Right atrium auricular region (tissue), 2 donors: ENCODE measurements at regions not wholly inside any gene's neighbourhood (a gene's known extent, or its start where the extent isn't known, plus 50 kb on each side); places are given as distances from the start of the nearest gene placed in this dataset.

Experiments
- DNase-seq: peaks from one replicate; pipeline ENCODE4 v3.0.0-alpha.2; 2019; ENCODE audit warnings: low spot score
- H3K27ac ChIP-seq, 2 donors: fragments of 200-600 bp; sonication (generic); 1 replicate in 1 of 2; 2 replicates in 1 of 2; pipeline ENCODE4 v1.5.1; 2016 to 2019
- H3K27me3 ChIP-seq, 2 donors: fragments of 200-600 bp; sonication (generic); one replicate each; pipeline versions ENCODE4 v1.5.1 to v1.6.0; 2017 to 2019
- H3K36me3 ChIP-seq: fragments of 200-600 bp; sonication (generic); one replicate; pipeline ENCODE4 v1.5.1; 2016
- H3K4me1 ChIP-seq, 2 donors: fragments of 200-600 bp; sonication (generic); one replicate each; pipeline versions ENCODE4 v1.5.1 to v1.6.0; 2017 to 2019
- H3K4me3 ChIP-seq, 2 donors: fragments of 200-600 bp; sonication (generic); 1 replicate in 1 of 2; 2 replicates in 1 of 2; pipeline ENCODE4 v1.5.1; 2017 to 2019; ENCODE audit warnings: mild to moderate bottlenecking in 1 of 2, moderate library complexity in 1 of 2
- H3K9me3 ChIP-seq, 2 donors: fragments of 200-600 bp; sonication (generic); one replicate each; pipeline ENCODE4 v1.5.1; 2019
- CTCF ChIP-seq, 2 donors: fragments of 200-600 bp; sonication (generic); IDR thresholded peaks; one replicate each; pipeline ENCODE4 v1.5.1; 2019; ENCODE audit warnings: antibody characterized with exemption in 2 of 2

- Histone ChIP-seq H3K4me3 (no peak overlapping the region), H3K27me3 (no peaks in the 10 kb centered on the region), H3K36me3 (no peaks in the 10 kb centered on the region), H3K27ac (no peak overlapping the region), H3K9me3 (no peaks in the 10 kb centered on the region), H3K4me1 (no peaks in the 10 kb centered on the region)
- DNase-seq: no peak
- TF ChIP-seq CTCF (IDR thresholded peaks at IDR 0.05): no peak
These were observed 252.5 kb downstream of the ANKRD7 start for GRCh38 chr7:118477036-118477435.

GRCh38 chr7:118478236-118478635, 253.7 kb downstream of the ANKRD7 start:
- no peak for DNase-seq
- no peaks in the 10 kb centered on the region for H3K9me3 ChIP-seq
- no peak for TF ChIP-seq CTCF (IDR thresholded peaks at IDR 0.05)
- no peak overlapping the region for H3K27ac ChIP-seq
- H3K27me3 ChIP-seq: no peaks in the 10 kb centered on the region
- H3K4me1 ChIP-seq: no peaks in the 10 kb centered on the region
- no peaks in the 10 kb centered on the region for H3K36me3 ChIP-seq
- no peak overlapping the region for H3K4me3 ChIP-seq

- no peak for TF ChIP-seq CTCF (IDR thresholded peaks at IDR 0.05)
- Histone ChIP-seq H3K4me3 (no peak overlapping the region), H3K4me1 (no peaks in the 10 kb centered on the region), H3K27ac (no peak overlapping the region), H3K9me3 (no peaks in the 10 kb centered on the region), H3K27me3 (no peaks in the 10 kb centered on the region), H3K36me3 (no peaks in the 10 kb centered on the region)
- DNase-seq: no peak
These were observed 254.4 kb downstream of the ANKRD7 start for GRCh38 chr7:118478931-118479330.

GRCh38 chr7:118492466-118492865, 268.0 kb downstream of the ANKRD7 start:
- no peaks in the 10 kb centered on the region for H3K27me3 ChIP-seq
- no peaks in the 10 kb centered on the region for H3K36me3 ChIP-seq
- DNase-seq: no peak
- H3K4me1 ChIP-seq: no peaks in the 10 kb centered on the region
- TF ChIP-seq CTCF (IDR thresholded peaks at IDR 0.05): no peak
- no peak overlapping the region for H3K4me3 ChIP-seq
- H3K27ac ChIP-seq: no peak overlapping the region
- no peaks in the 10 kb centered on the region for H3K9me3 ChIP-seq

- no peak overlapping the region for H3K4me3 ChIP-seq
- no peaks in the 10 kb centered on the region for H3K36me3 ChIP-seq
- no peak for DNase-seq
- no peaks in the 10 kb centered on the region for H3K9me3 ChIP-seq
- TF ChIP-seq CTCF (IDR thresholded peaks at IDR 0.05): no peak
- H3K4me1 ChIP-seq: no peaks in the 10 kb centered on the region
- H3K27ac ChIP-seq: no peak overlapping the region
- H3K27me3 ChIP-seq: no peaks in the 10 kb centered on the region
These were observed 271.7 kb downstream of the ANKRD7 start for GRCh38 chr7:118496138-118496644.

GRCh38 chr7:118502235-118502634, 277.7 kb downstream of the ANKRD7 start:
- Histone ChIP-seq H3K36me3 (no peaks in the 10 kb centered on the region), H3K27ac (no peak overlapping the region), H3K4me1 (no peaks in the 10 kb centered on the region), H3K4me3 (no peak overlapping the region), H3K9me3 (no peaks in the 10 kb centered on the region), H3K27me3 (no peaks in the 10 kb centered on the region)
- DNase-seq: no peak
- no peak for TF ChIP-seq CTCF (IDR thresholded peaks at IDR 0.05)
